H9 (cell line): ENCODE measurements at regions not wholly inside any gene's neighbourhood (a gene's known extent, or its start where the extent isn't known, plus 50 kb on each side); places are given as distances from the start of the nearest gene placed in this dataset.

ENCODE experiments used
- DNase-seq: peaks from one replicate; pipeline ENCODE4 v3.0.0-alpha.2; 2017
- H2AFZ ChIP-seq: one replicate; pipeline ENCODE4 v1.6.1; 2013; ENCODE audit warnings: mild to moderate bottlenecking, low read length, control low read depth, moderate library complexity
- H2AK5ac ChIP-seq: 2 replicates; pipeline ENCODE4 v1.6.1; 2013; ENCODE audit warnings: low read length, control low read depth, mixed read lengths; ENCODE audit not compliant: insufficient read length
- H2BK120ac ChIP-seq: one replicate; pipeline ENCODE4 v1.6.1; 2013; ENCODE audit warnings: low read depth, mild to moderate bottlenecking, low read length, control low read depth, inconsistent platforms; ENCODE audit not compliant: poor library complexity, severe bottlenecking
- H2BK12ac ChIP-seq: 2 replicates; pipeline ENCODE4 v1.6.1; 2013; ENCODE audit warnings: low read length, control low read depth, mixed read lengths, low read depth; ENCODE audit not compliant: insufficient read length
- H2BK15ac ChIP-seq: 2 replicates; pipeline ENCODE4 v1.6.1; 2013; ENCODE audit warnings: low read depth, low read length, control low read depth
- H2BK20ac ChIP-seq: one replicate; pipeline ENCODE4 v1.6.1; 2013; ENCODE audit warnings: low read depth, mild to moderate bottlenecking, low read length, control low read depth, inconsistent platforms; ENCODE audit not compliant: poor library complexity, severe bottlenecking
- H2BK5ac ChIP-seq: 2 replicates; pipeline ENCODE4 v1.6.1; 2013; ENCODE audit warnings: low read length, control low read depth, mixed read lengths; ENCODE audit not compliant: insufficient read length
- H3K14ac ChIP-seq: 2 replicates; pipeline ENCODE4 v1.6.1; 2013; ENCODE audit warnings: low read length, control low read depth; ENCODE audit not compliant: insufficient read depth
- H3K18ac ChIP-seq: 2 replicates; pipeline ENCODE4 v1.6.1; 2013; ENCODE audit warnings: low read depth, mild to moderate bottlenecking, mixed read lengths, low read length, control low read depth; ENCODE audit not compliant: insufficient read length
- H3K23ac ChIP-seq: 2 replicates; pipeline ENCODE4 v1.6.1; 2013; ENCODE audit warnings: low read length, control low read depth, mixed read lengths, low read depth; ENCODE audit not compliant: insufficient read length
- H3K23me2 ChIP-seq: 2 replicates; pipeline ENCODE4 v1.6.1; 2013; ENCODE audit warnings: low read depth, mild to moderate bottlenecking, mixed read lengths, low read length, control low read depth; ENCODE audit not compliant: insufficient read length, poor library complexity, severe bottlenecking
- H3K27ac ChIP-seq: 2 replicates; pipeline ENCODE4 v1.5.1; 2013; ENCODE audit warnings: low read length, control low read depth, mixed read lengths, low read depth; ENCODE audit not compliant: insufficient read length
- H3K27me3 ChIP-seq: 2 replicates; pipeline ENCODE4 v1.6.1; 2013; ENCODE audit warnings: low read length, control low read depth, inconsistent platforms; ENCODE audit not compliant: insufficient read depth
- H3K4ac ChIP-seq: 2 replicates; pipeline ENCODE4 v1.6.1; 2013; ENCODE audit warnings: low read depth, mild to moderate bottlenecking, control low read depth, inconsistent platforms, low read length, moderate library complexity
- H3K4me1 ChIP-seq: 2 replicates; pipeline ENCODE4 v1.6.1; 2013; ENCODE audit warnings: low read length, control low read depth, inconsistent platforms; ENCODE audit not compliant: insufficient read depth
- H3K4me2 ChIP-seq: 2 replicates; pipeline ENCODE4 v1.6.1; 2013; ENCODE audit warnings: low read length, control low read depth, mixed read lengths; ENCODE audit not compliant: insufficient read length, insufficient read depth
- H3K56ac ChIP-seq: 2 replicates; pipeline ENCODE4 v1.6.1; 2013; ENCODE audit warnings: low read depth, mild to moderate bottlenecking, mixed read lengths, low read length, control low read depth; ENCODE audit not compliant: insufficient read length
- H3K79me1 ChIP-seq: 2 replicates; pipeline ENCODE4 v1.6.1; 2013; ENCODE audit warnings: low read depth, mild to moderate bottlenecking, moderate library complexity, low read length, control low read depth, inconsistent platforms; ENCODE audit not compliant: insufficient read depth, poor library complexity, severe bottlenecking
- H3K79me2 ChIP-seq: 2 replicates; pipeline ENCODE4 v1.6.1; 2013; ENCODE audit warnings: low read length, control low read depth, inconsistent platforms; ENCODE audit not compliant: insufficient read depth
- H3K9ac ChIP-seq: 2 replicates; pipeline ENCODE4 v1.6.1; 2013; ENCODE audit warnings: low read length, control low read depth, mixed read lengths; ENCODE audit not compliant: insufficient read length; ENCODE audit errors: extremely low read depth
- H3K9me3 ChIP-seq: one replicate; pipeline ENCODE4 v1.6.1; 2013; ENCODE audit warnings: low read depth, low read length, inconsistent platforms; ENCODE audit not compliant: control insufficient read depth
- H3T11ph ChIP-seq: one replicate; pipeline ENCODE4 v1.6.1; 2013; ENCODE audit warnings: mild to moderate bottlenecking, low read length, control low read depth, inconsistent platforms
- H4K20me1 ChIP-seq: one replicate; pipeline ENCODE4 v1.6.1; 2013; ENCODE audit not compliant: control insufficient read depth, insufficient read length, insufficient read depth
- H4K5ac ChIP-seq: 2 replicates; pipeline ENCODE4 v1.6.1; 2013; ENCODE audit warnings: low read depth, mild to moderate bottlenecking, mixed read lengths, low read length, control low read depth; ENCODE audit not compliant: insufficient read length
- H4K8ac ChIP-seq: replicated peaks from 2 replicates; pipeline ENCODE4 v1.6.1; 2013; ENCODE audit warnings: low read length, control low read depth, mixed read lengths, low read depth; ENCODE audit not compliant: insufficient read length
- H4K91ac ChIP-seq: 2 replicates; pipeline ENCODE4 v1.6.1; 2013; ENCODE audit warnings: low read depth, mild to moderate bottlenecking, moderate library complexity, mixed read lengths, low read length, control low read depth; ENCODE audit not compliant: insufficient read length
- H3K27ac Mint-ChIP-seq, 3 experiments: 2 replicates in 2 of 3; 3 replicates in 1 of 3; pipeline ENCODE4 v1.8.0; 2020 to 2021; ENCODE audit warnings: mixed read lengths in 3 of 3, mild to moderate bottlenecking in 1 of 3, moderate library complexity in 1 of 3
- H3K27me3 Mint-ChIP-seq: 2 replicates; pipeline ENCODE4 v1.8.0; 2021; ENCODE audit warnings: low read depth, mild to moderate bottlenecking, moderate library complexity, mixed read lengths
- H3K36me3 Mint-ChIP-seq, 3 experiments: 2 replicates in 2 of 3; 3 replicates in 1 of 3; pipeline ENCODE4 v1.8.0; 2020 to 2021; ENCODE audit warnings: low read depth in 3 of 3, mixed read lengths in 3 of 3; ENCODE audit not compliant: insufficient read depth in 1 of 3
- H3K4me1 Mint-ChIP-seq, 2 experiments: 2 replicates each; pipeline ENCODE4 v1.8.0; 2020; ENCODE audit warnings: mixed read lengths in 2 of 2
- H3K4me3 Mint-ChIP-seq, 2 experiments: 2 replicates in 1 of 2; 3 replicates in 1 of 2; pipeline ENCODE4 v1.8.0; 2020 to 2021; ENCODE audit warnings: mild to moderate bottlenecking in 2 of 2, mixed read lengths in 2 of 2, moderate library complexity in 1 of 2
- H3K9me3 Mint-ChIP-seq, 2 experiments: 2 replicates in 1 of 2; 3 replicates in 1 of 2; pipeline ENCODE4 v1.8.0; 2020; ENCODE audit warnings: mild to moderate bottlenecking in 2 of 2, mixed read lengths in 2 of 2, moderate library complexity in 1 of 2
- WGBS: extraction: QIAGEN DNeasy Blood & Tissue Kit; methylation state at CpG from one replicate; pipeline ENCODE4 v1.1.7; 2013; ENCODE audit warnings: missing lambda C conversion rate, low lambda C conversion rate, mixed read lengths; ENCODE audit not compliant: insufficient read length; ENCODE audit errors: extremely low coverage; 5-methylcytosine and 5-hydroxymethylcytosine counted together
- TF ChIP-seq, protein P1 (sequence below): fragments of 200-600 bp; sonication (generic); conservative IDR thresholded peaks from 3 replicates; pipeline ENCODE4 v1.8.0; 2021; ENCODE audit warnings: antibody characterized with exemption, mild to moderate bottlenecking

GRCh38 chr14:98099527-98099926 lies 1172.5 kb downstream of the BCL11B start:
- Histone ChIP-seq H3K4ac (no peak overlapping the region), H3K9me3 (no peaks in the 10 kb centered on the region), H2AK5ac (no peak overlapping the region), H3K23ac (no peak overlapping the region), H3K4me2 (no peak overlapping the region), H2BK120ac (no peak overlapping the region), H3K79me2 (no peaks in the 10 kb centered on the region), H3T11ph (no peak overlapping the region), H2BK15ac (no peak overlapping the region), H2BK12ac (no peak overlapping the region), H3K27me3 (no peaks in the 10 kb centered on the region), H2BK20ac (no peak overlapping the region), H3K9ac (no peak overlapping the region), H4K5ac (no peak overlapping the region), H3K18ac (no peak overlapping the region), H3K79me1 (no peaks in the 10 kb centered on the region), H3K23me2 (no peaks in the 10 kb centered on the region), H3K14ac (no peak overlapping the region), H3K4me1 (no peaks in the 10 kb centered on the region), H4K91ac (no peak overlapping the region), H3K56ac (no peak overlapping the region), H4K8ac (no peak overlapping the region), H4K20me1 (no peaks in the 10 kb centered on the region), H3K27ac (no peak overlapping the region), H2AFZ (no peak overlapping the region), H2BK5ac (no peak overlapping the region)
- TF ChIP-seq, protein P1, sequence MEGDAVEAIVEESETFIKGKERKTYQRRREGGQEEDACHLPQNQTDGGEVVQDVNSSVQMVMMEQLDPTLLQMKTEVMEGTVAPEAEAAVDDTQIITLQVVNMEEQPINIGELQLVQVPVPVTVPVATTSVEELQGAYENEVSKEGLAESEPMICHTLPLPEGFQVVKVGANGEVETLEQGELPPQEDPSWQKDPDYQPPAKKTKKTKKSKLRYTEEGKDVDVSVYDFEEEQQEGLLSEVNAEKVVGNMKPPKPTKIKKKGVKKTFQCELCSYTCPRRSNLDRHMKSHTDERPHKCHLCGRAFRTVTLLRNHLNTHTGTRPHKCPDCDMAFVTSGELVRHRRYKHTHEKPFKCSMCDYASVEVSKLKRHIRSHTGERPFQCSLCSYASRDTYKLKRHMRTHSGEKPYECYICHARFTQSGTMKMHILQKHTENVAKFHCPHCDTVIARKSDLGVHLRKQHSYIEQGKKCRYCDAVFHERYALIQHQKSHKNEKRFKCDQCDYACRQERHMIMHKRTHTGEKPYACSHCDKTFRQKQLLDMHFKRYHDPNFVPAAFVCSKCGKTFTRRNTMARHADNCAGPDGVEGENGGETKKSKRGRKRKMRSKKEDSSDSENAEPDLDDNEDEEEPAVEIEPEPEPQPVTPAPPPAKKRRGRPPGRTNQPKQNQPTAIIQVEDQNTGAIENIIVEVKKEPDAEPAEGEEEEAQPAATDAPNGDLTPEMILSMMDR: no peak
- DNase-seq: no peak
- H3K9me3 Mint-ChIP-seq: peaks cover 0 to 2% of the 10 kb centered on the region in 2 experiments; a peak in 2 of 5 replicates
- H3K27ac Mint-ChIP-seq: no peak overlapping the region
- no peaks in the 10 kb centered on the region; a peak in 1 of 7 replicates for H3K36me3 Mint-ChIP-seq
- H3K27me3 Mint-ChIP-seq: no peaks in the 10 kb centered on the region; the same call in 1 of the 2 replicates
- no peaks in the 10 kb centered on the region for H3K4me1 Mint-ChIP-seq
- no CpG with 5 or more reads among the region's 2 CpGs for WGBS
- no peak overlapping the region for H3K4me3 Mint-ChIP-seq
